Tibial nerve (tissue), 3 donors: ENCODE measurements at regions not wholly inside any gene's neighbourhood (a gene's known extent, or its start where the extent isn't known, plus 50 kb on each side); places are given as distances from the start of the nearest gene placed in this dataset.

Experiments used
- CTCF ChIP-seq, 5 experiments: fragments of 200-600 bp in 3 of 5; fragments of 450-650 bp in 2 of 5; sonication (generic) in 3 of 5; IDR thresholded peaks; one replicate each; pipeline ENCODE4 v1.5.1; 2016 to 2019; ENCODE audit warnings: antibody characterized with exemption in 5 of 5, mild to moderate bottlenecking in 3 of 5, moderate library complexity in 2 of 5
- POLR2A ChIP-seq, 2 donors: fragments of 450-650 bp; IDR thresholded peaks; one replicate each; pipeline ENCODE4 v1.6.1; 2017; ENCODE audit warnings: antibody characterized with exemption in 2 of 2, mild to moderate bottlenecking in 2 of 2, moderate library complexity in 2 of 2

GRCh38 chr5:25516141-25516540 is 871.4 kb upstream of the CDH10 start:
- no peak for TF ChIP-seq CTCF (IDR thresholded peaks at IDR 0.05)
- no peak for TF ChIP-seq POLR2A (IDR thresholded peaks at IDR 0.05)
